ENCODE measurements at regions not wholly inside any gene's neighbourhood (a gene's known extent, or its start where the extent isn't known, plus 50 kb on each side); places are given as distances from the start of the nearest gene placed in this dataset.

DNA sequence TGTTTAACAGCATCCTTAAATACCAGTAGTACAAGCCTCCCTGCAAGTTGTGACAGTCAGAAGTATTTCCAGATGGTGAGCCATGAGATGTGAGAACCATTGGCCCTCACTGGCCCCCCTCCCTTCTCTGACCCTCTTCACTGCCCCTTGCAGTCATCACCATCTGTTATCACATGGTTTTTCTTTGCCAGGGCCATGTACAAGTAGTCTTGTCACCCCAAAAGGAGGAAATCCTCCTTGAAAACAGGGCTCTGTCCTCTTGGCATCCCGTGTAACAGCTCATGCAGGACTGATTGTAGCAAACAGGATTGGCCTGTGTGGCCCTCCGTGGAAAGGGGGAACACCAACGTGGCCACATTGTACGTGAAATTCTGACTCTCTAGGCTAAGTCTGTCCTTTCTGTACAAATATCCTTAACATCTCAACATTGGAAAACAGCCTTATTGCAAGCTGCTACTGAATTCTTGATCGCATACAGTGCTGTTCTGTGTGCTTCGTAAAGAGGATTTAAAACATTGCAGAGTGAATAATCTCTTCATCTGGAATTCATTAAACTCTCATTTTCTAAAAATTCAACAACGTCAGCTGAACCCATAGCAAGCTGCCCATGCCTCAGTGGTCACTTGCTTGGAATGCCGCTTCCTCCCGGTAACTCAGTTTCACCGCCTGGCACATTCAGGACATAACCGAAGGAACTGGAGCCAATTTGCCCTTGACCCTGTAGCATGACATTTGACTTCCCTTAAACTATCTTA lies 171.7 kb downstream of the ATPSCKMT start:
- DNase-seq (ENCODE audit: low read depth in 4 of 4, low spot score in 3 of 4) = no peak

DNA sequence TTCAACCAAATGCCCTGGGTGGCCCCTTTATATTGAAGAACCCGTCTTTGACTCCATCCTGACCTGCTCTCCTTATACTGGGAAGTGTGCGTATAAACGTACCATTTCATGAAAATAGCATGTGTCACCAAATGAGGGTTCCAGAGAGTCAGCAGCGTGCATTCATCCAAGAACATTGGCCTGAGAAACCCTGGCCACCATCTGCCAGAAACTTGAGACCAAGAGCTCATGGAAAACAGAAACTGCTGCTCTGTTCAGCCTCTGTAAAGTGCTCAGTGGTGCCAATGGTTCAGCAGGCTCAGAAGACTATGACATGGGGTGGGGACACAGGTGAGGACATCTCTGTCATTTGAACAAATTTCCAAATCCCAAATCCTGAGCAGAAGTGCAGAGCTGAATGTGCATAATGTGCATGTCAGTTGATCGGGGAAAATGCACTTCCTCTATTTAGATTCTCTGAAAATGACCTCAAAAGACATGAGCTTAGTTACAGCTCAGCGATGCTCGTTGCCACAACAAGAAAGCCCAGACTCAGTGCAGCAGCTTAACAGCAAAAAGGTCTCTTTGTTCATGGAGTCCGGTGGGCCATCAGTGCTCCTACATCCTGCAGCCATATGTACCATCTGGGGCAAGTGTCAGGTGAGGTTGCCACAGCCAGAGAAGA lies 176.1 kb downstream of the ATPSCKMT start:
- DNase-seq (ENCODE audit: low read depth in 4 of 4, low spot score in 3 of 4) = no peak

DNA sequence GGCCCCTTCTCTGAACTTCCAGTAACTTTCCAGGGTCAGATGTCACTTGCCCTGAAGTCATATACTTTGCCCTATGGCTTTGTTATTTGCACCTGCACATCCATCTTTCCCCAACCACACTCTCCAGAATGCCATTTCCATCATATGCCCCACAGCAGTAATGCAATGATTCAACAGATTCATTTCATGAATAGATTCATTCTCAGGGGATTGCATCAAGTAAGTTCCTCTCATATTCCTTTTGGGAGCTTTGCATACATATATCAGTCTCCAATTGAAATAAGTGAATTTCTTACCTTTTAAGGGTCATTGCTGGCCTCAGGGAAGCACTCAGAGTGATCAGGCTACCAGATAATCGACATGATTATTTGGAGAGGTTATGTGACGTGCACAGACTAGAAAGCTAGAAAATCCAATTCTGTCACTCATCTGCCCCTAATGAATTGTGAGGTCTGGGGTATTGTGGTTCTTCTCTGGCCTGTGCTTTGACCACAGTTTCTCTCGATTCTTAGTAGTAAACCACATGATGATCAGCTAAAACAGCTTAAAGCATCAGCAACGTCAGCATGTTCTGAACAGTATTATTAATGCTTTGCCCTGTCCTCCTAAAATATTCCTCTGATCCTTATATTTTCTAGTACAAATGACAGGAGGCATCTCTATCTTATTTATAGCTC lies 179.9 kb downstream of the ATPSCKMT start:
- DNase-seq (ENCODE audit: low read depth in 4 of 4, low spot score in 3 of 4) = no peak

DNA sequence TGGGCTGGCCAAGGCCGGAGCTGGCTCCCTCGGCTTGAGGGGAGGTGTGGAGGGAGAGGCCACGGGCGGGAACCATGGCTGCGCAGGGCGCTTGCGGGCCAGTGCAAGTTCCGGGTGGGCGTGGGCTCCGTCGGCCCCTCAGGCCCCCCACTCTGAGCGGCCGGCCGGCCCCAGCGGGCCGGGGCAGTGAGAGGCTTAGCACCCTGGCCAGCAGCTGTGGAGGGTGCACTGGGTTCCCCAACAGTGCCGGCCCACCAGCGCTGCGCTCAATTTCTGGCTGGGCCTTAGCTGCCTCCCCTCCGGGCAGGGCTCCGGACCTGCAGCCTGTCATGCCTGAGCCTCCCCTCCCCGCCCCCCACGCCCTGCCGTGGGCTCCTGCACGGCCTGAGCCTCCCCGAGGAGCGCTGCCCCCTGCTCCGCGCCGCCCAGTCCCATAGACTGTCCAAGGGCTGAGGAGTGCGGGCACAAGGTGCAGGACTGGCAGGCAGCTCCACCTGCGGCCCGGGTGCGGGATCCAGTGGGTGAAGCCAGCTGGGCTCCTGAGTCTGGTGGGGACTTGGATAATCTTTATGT lies 184.2 kb downstream of the ATPSCKMT start:
- no peak for DNase-seq (ENCODE audit: low read depth in 4 of 4, low spot score in 3 of 4)

DNA sequence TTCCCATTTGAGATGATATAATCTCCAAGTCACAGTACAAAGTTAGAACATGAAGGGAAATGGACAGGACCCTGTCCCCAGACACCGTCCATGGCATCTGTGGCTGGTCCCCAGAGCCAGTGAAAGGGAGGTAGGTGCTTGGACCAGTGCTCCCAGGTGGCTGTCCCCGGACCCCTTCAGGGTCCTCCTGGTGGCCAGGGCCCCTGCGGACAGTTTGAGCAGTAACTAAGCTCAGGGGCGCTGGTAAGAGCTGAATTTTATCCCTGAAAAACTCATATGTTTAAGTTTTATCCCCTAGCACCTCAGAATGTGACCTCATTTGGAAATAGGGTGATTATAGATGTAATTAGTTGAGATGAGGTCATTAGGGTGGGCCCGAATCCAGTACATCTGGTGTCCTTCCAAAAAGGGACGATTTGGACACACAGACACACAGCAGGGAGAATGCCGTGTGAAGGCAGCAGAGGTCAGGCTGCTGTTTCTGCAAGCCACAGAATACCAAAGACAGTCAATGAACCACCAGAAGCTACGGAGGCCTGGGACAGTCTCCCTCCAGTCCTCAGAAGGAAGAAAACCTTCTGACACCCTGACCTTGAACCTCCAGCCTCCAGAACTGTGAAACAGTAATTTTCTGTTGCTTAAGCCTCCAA lies 185.0 kb downstream of the ATPSCKMT start:
- DNase-seq (ENCODE audit: low read depth in 4 of 4, low spot score in 3 of 4) = no peak

DNA sequence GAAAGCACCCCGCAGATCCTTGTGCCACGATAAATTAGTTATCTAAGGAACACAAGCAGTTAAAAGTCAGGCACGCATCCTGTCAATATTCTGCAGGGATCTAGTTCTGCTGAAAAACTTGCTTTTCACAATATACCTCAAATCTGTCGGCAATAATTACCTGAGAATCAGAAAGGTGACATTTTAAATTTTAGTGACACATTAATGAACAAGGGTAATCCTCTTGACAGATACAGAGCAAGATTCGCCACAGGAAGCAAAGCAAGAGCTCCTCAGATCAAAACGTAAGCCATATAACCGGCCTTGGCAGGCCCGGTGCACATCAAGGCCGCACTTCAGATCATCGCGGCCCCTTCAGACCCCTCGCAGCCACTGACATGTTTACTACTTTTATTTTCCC lies 185.7 kb downstream of the ATPSCKMT start:
- DNase-seq (ENCODE audit: low read depth in 4 of 4, low spot score in 3 of 4) = no peak

DNA sequence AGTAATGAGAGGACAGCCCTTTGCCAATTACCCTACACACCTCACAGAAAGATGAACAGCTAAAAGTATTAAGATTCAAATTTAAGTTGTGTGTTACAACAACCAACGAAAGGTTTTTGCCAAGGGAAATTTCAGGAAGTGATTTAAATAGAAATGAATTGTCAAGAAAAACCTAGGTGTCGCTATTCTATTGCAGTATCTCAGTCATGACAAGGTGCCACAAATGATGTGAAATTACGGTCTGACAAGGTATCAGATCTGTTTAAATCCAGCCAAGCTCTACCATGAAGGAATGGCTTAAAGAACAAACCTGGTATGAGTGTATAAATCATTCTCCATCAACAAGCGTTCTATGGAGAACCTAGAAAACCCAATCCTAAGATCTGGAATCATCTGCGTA lies 189.7 kb downstream of the ATPSCKMT start:
- DNase-seq (ENCODE audit: low read depth in 4 of 4, low spot score in 3 of 4) = no peak

DNA sequence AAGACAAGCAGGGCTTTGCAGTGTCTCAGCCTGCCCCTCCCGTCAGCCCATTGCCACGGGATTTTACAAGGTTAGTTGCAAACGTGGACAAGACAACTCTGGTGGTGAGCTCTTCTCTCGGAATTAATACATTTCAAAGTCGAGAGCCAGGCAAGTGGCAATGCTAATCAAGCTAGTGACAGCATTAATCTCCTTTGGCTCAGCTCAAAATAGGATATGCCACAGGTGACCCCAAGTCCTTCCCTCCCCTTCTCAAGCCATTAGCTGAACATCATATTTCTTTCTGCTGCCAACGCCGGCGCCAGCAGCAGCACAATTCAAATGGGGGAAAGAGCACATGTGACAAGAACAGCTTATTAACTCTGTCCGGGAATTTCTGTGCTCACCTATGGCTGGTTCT lies 190.1 kb downstream of the ATPSCKMT start:
- no peak for DNase-seq (ENCODE audit: low read depth in 4 of 4, low spot score in 3 of 4)

DNA sequence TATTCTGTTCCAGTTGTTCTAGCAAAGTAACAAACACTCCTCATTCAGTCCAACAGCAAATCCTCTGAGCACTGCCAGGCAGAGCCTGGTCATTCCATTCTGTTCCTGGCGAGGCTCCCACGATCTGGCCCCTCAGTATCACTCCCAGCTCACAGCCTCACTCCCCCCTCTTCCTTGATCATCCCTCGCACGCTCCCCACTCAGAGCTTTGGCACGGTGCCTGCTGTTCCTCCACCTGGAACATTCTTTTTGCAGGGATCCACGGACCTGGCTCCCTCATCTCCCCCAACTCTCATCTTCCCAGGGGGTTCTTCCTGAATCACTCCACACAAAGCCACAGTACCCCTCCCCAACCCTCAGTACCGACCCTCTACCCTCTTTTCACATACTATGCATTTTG lies 192.3 kb downstream of the ATPSCKMT start:
- no peak for DNase-seq (ENCODE audit: low read depth in 4 of 4, low spot score in 3 of 4)

DNA sequence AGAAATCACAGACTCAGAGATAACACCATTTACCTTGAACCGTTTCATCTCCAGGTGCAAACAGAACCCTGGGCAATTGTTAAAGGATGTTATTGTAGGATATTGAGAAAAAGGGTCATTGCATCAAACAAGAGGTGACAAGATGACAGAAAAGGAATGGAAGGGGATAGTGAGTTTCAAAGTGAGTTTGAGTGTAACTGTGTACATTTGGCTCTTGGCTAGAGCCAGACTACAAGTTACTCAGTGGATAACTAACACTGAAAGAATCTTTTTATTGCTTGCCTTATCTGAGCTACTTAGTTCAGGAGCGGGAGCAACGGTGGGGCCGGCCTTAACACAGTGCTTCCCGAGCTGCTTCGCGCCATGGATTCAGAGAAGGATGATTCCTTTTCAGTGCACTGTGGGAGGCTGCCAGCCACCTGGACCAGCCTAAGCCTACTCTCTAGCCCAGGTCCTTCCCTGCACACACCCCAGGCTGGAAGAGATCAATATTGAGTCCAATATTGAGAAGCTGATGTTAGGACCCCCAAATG lies 193.4 kb downstream of the ATPSCKMT start:
- no peak for DNase-seq (ENCODE audit: low read depth in 4 of 4, low spot score in 3 of 4)

DNA sequence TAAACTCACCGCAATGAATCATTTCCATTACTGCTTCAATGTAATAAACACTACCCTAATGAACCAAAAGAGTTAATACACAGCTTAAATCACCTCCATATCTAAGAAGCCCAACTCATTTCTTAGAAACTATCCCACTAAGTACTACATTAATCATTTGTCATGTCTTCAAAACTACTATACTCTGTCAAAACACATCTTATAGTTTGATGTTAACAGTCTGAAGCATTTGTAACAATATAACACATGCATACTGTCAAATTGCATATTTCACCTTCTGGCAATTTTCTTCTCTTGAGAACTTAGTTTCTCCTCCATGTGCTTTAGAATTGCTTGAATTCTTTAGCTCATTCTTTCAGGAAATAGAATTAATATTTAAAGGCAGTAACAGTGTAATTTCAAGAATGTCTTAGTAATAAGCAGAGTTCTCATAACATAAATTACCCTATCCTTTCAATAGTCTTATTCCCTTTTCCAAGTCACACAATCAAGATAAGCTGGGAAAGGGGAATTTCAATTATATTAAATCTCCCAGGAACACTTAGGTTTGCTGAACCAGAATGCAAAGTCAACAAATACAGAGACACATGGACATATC lies 199.7 kb downstream of the ATPSCKMT start:
- no peak for DNase-seq (ENCODE audit: low read depth in 4 of 4, low spot score in 3 of 4)

DNA sequence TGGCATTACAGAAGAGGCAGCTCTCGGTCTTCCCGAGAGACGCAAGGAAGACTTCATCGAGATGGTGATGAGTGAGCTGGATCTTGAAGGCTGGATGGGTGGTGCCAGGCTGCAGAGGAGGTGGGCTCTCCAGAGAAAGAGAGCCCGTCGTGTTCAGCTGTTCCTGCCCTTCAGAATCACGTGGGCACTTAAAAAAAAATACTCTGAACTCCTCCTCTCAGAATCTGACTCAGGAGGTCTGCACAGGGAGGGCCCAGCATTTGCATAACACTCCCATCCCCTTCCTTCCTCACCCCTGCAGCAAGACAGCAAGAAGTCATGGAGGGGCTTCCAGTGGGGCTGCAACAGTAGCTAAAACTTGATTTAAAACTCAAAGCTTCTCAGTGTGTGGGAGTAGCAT lies 203.0 kb downstream of the ATPSCKMT start:
- DNase-seq (ENCODE audit: low read depth in 4 of 4, low spot score in 3 of 4) = no peak

DNA sequence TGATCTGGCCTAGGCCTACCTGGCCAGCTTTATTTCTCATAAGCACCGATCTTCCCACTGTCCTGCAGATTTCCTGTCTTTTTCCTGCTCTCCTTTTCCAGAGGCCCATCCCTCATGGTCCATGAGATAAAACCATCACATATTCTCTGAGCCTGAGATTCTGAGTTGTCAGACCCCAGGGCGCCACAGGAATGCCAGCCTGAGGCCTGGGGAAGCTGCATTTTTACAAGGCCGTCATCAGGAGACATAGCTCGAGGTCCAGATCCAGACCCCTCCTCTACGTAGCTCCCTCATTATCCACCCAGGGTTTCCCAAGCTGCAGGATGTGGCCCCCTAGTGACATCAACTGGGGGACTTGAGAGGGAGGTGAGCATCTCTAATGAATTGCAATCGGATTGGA lies 204.3 kb downstream of the ATPSCKMT start:
- no peak for DNase-seq (ENCODE audit: low read depth in 4 of 4, low spot score in 3 of 4)

DNA sequence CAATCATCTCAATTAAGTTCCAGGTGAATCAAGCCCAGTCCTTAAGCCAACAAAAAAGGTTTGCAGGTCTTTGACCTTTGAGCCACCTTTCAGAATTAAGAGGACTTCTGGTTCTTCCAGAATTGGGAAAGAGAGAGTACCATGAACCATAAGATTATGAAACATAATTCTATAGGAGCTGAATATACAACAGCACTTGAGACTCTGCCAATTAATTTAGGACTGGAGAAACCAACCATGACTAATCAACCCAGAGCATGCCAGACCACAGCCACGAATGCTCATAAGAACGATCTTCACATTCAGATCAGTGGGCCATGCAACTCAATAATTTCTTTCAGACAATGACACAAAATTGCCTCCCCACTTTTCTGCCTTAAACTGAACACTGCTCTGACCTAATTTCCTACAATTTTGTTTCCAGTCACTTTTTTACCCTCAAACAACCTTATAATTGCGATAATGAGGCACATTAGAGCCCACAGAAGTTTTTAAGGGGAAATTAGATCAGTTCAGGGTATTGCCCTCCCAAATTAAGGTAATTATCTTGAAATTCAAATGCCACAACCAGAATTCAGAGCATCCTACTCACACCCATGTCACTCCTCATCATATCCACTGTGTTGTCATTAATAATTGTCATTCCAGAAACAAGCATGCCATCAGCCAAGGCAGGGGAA lies 213.4 kb downstream of the ATPSCKMT start:
- no peak for DNase-seq (ENCODE audit: low read depth in 4 of 4, low spot score in 3 of 4)

DNA sequence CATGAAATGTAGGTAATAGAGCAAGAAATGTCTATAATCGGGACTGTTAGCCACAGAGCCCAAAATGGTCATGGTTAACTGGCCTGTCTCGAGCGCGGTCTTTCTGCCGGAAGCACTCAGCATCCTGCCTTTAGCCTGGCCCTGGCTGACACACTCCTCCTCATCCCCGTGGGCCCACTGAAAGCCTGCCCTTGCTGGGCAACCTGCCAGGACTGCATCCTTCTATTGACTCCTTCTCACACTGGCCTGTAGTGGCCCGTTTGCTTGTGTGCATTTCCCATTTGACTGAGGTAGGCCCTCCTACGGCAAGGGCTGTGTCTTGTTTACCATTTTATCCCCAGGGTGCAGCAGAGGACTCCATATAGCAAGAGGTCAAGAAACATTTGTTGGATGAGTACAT lies 215.7 kb downstream of the ATPSCKMT start:
- DNase-seq (ENCODE audit: low read depth in 4 of 4, low spot score in 3 of 4) = no peak

DNA sequence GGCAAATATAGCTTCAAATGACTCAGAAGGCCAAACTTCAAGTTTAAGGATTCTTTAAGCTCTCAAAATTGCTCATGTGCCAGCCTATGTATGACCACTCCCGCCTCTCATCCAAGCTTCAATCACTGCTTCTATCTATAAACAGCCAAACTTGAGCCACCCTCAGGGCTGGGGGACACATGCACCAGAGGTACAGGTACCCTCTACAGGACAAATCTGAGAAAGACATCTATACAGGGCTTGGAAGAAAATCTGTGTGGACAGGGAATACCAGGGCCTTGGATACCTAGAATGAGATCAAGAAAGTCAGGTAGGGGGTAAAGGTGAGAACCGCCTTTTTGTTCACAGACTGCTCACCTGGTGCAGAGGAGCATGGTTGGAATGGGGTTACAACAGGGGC lies 217.9 kb downstream of the ATPSCKMT start:
- DNase-seq (ENCODE audit: low read depth in 4 of 4, low spot score in 3 of 4) = no peak

DNA sequence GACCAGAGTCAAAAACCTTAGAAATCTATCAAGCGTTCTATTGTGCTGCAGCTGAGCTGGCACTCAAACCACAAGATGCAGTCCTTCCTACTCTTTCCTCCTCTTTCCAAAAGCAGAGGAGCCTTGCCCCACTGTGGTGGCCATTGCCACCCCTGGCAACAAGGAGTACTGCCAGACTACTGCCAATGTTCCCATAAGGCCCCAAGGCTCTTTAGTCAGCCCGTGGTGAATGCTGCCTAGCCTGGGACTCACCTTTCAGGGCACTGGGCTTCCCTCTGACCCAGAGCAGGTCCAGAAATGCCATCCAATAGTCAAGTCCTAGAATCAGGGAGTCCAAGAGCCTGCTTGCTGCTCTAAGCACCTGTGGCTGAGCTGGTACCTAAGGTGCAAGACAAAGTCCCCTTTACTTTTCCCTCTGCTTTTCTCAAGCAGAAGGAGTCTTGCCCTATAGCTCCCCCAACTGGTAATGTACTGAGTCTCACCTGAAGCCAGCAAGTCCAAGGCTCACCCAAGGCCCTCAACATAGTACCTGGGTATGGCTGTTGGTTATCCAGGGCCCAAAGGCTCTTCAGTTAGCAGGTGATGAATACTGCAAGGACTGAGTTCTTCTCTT lies 219.4 kb downstream of the ATPSCKMT start:
- no peak for DNase-seq (ENCODE audit: low read depth in 4 of 4, low spot score in 3 of 4)

DNA sequence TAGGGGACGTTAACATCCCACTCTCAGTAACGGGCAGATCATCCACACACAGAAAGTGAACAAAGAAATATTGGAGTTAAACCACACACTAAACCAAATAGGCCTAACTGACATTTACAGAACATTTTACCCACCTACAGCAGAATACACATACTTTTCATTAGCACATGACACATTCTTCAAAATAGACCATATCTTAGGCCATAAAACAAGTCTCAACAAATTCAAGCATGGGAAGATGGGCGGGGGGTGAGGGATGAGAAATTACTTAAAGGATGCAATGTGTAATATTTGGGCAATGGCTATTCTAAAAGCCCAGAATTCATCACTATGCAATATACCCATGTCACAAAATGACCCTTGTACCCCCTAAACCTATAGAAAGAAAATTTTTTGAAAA lies 226.2 kb downstream of the ATPSCKMT start:
- no peak for DNase-seq (ENCODE audit: low read depth in 4 of 4, low spot score in 3 of 4)

DNA sequence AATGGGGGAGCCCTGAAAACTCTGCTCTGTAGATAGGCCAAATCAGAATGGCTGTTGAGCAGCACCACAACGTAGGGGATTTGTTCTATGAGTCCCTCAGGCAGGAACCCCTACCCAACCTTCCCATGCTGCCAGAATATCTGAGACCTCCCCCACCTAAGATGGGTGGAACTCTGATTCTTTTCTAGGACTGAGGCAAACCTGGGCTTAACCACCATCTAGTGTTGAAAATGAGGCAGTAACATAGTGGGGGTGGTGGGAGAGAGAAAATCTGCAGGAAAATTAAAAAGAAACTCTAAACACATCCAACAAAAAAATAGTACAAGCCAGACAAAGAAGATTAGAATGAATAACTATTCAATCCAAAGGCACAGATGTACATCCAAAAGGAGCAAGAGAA lies 228.4 kb downstream of the ATPSCKMT start:
- no peak for DNase-seq (ENCODE audit: low read depth in 4 of 4, low spot score in 3 of 4)

DNA sequence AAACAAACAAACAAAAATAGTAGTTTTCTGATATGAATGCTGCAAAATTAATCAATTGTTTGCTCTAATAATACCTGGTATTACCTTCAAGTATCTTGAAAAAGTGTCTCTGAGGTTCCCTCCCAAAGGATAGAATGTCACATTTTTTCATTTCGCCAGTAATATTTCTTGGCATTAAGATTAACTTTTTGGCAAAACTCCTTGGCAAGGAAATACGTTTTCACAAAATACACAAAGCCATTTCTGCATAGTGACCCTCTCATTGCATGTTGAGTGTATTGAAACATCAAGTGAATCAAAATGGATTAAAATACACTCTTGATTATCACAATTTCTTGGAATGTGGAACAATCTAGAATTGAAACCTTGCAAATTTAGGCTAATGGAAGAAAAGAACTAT lies 230.5 kb downstream of the ATPSCKMT start:
- DNase-seq (ENCODE audit: low read depth in 4 of 4, low spot score in 3 of 4) = no peak

Measured in left renal pelvis (tissue), 4 donors.